ENCODE measurements at regions not wholly inside any gene's neighbourhood (a gene's known extent, or its start where the extent isn't known, plus 50 kb on each side); places are given as distances from the start of the nearest gene placed in this dataset.

GRCh38 chr14:28321475-28322244 is 444.9 kb upstream of the FOXG1 start:
- Histone ChIP-seq H3K27me3 (ENCODE audit: control insufficient read depth, insufficient read depth, low read length) (no peaks in the 10 kb centered on the region), H3K4me3 (ENCODE audit: low read depth in 2 of 2, low read length in 2 of 2) (no peak overlapping the region), H3K27ac (ENCODE audit: low read length) (no peak overlapping the region), H3K4me1 (ENCODE audit: control insufficient read depth, insufficient read depth, low read length) (no peaks in the 10 kb centered on the region), H3K9me3 (ENCODE audit: control insufficient read depth, insufficient read depth, low read depth, low read length) (no peaks in the 10 kb centered on the region), H3K36me3 (ENCODE audit: control insufficient read depth, insufficient read depth, low read length) (no peaks in the 10 kb centered on the region)
- in situ Hi-C loops (cut with HindIII; ENCODE audit: low pct_unique_long_range_greater_than_20kb, low sequenced_read_pairs) (no loop called here), intact Hi-C loops (cut with micrococcal nuclease; ENCODE audit: unreplicated experiment) (no loop called here)
- TF ChIP-seq POLR2AphosphoS5 (IDR thresholded peaks at IDR 0.05; ENCODE audit: low read depth, low read length) (no peak), TCF7L2 (IDR thresholded peaks at IDR 0.05; ENCODE audit: low read depth, low read length) (no peak), REST (IDR thresholded peaks at IDR 0.05; ENCODE audit: insufficient read depth in 1 of 2, low read depth in 2 of 2, low read length in 1 of 2) (no peak), SIN3A (IDR thresholded peaks at IDR 0.05; ENCODE audit: borderline replicate concordance, insufficient read depth, low read depth, low read length) (no peak), CTCF (IDR thresholded peaks at IDR 0.05) (no peak)
- no TSS peak for BruUV-seq (replicated peaks)
- ChIA-PET CTCF (no interaction called here), POLR2A (no interaction called here)
- ATAC-seq (no peak), DNase-seq (ENCODE audit: low read depth, low spot score) (no peak)

GRCh38 chr14:28323366-28323765 is 443.2 kb upstream of the FOXG1 start:
- no peak for ATAC-seq
- in situ Hi-C loops (cut with HindIII; ENCODE audit: low pct_unique_long_range_greater_than_20kb, low sequenced_read_pairs) (no loop called here), intact Hi-C loops (cut with micrococcal nuclease; ENCODE audit: unreplicated experiment) (no loop called here)
- TF ChIP-seq REST (IDR thresholded peaks at IDR 0.05; ENCODE audit: insufficient read depth in 1 of 2, low read depth in 2 of 2, low read length in 1 of 2) (no peak), CTCF (IDR thresholded peaks at IDR 0.05) (no peak), SIN3A (IDR thresholded peaks at IDR 0.05; ENCODE audit: borderline replicate concordance, insufficient read depth, low read depth, low read length) (no peak), TCF7L2 (IDR thresholded peaks at IDR 0.05; ENCODE audit: low read depth, low read length) (no peak), POLR2AphosphoS5 (IDR thresholded peaks at IDR 0.05; ENCODE audit: low read depth, low read length) (no peak)
- ChIA-PET CTCF (no interaction called here), POLR2A (no interaction called here)
- Histone ChIP-seq H3K4me1 (ENCODE audit: control insufficient read depth, insufficient read depth, low read length) (no peaks in the 10 kb centered on the region), H3K36me3 (ENCODE audit: control insufficient read depth, insufficient read depth, low read length) (no peaks in the 10 kb centered on the region), H3K27ac (ENCODE audit: low read length) (no peak overlapping the region), H3K27me3 (ENCODE audit: control insufficient read depth, insufficient read depth, low read length) (no peaks in the 10 kb centered on the region), H3K4me3 (ENCODE audit: low read depth in 2 of 2, low read length in 2 of 2) (no peak overlapping the region), H3K9me3 (ENCODE audit: control insufficient read depth, insufficient read depth, low read depth, low read length) (no peaks in the 10 kb centered on the region)
- no peak for DNase-seq (ENCODE audit: low read depth, low spot score)
- no TSS peak for BruUV-seq (replicated peaks)
